ENCODE measurements at regions not wholly inside any gene's neighbourhood (a gene's known extent, or its start where the extent isn't known, plus 50 kb on each side); places are given as distances from the start of the nearest gene placed in this dataset.

DNA sequence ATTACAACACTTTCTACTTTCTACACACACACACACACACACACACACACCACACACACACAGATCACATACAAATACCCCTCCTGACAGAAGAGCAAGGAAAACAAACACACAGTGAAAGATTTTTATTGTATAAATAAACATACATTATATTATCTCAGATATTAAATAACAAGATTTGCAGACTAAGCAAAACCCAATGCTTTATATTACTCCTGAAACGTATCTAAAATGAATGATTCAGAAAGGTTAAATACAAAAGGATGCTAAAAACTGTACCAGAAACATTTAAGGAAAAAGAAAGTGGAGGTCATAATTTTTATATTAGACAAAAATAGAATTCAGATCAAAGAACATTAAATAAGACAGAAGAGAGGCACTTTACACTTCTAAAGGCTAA, 208.3 kb upstream of the NPSR1 start:
- TF ChIP-seq CTCF (conservative IDR thresholded peaks at IDR 0.05; ENCODE audit: low read depth, low read length), result no peak
- no peak for TF ChIP-seq EZH2phosphoT487 (IDR thresholded peaks at IDR 0.05; ENCODE audit: borderline replicate concordance, low read length)

Data from PC-3 (cell line).